ENCODE measurements at regions not wholly inside any gene's neighbourhood (a gene's known extent, or its start where the extent isn't known, plus 50 kb on each side); places are given as distances from the start of the nearest gene placed in this dataset.

- Mint-ChIP-seq H3K36me3 (ENCODE audit: low read depth) (no peaks in the 10 kb centered on the region), H3K27ac (peak overlapping the region; percentile 13), H3K27me3 (ENCODE audit: insufficient read depth) (no peaks in the 10 kb centered on the region), H3K4me1 (peaks cover 25% of the 10 kb centered on the region), H3K9me3 (peaks cover 28% of the 10 kb centered on the region), H3K4me3 (no peak overlapping the region)
- no peak overlapping the region for H3K27ac ChIP-seq (ENCODE audit: low read depth, low read length)
- H3K4me3 ChIP-seq (ENCODE audit: low read length): peak overlapping the region; percentile 19
- peaks cover 34% of the 10 kb centered on the region for H3K9me3 ChIP-seq (ENCODE audit: control insufficient read depth, low read length)
- 84 to 92% methylated on average over 4 of the region's 4 CpGs for WGBS, 2 experiments (ENCODE audit: insufficient coverage in 1 of 2, insufficient read length in 1 of 2)
- TF ChIP-seq, protein P1, sequence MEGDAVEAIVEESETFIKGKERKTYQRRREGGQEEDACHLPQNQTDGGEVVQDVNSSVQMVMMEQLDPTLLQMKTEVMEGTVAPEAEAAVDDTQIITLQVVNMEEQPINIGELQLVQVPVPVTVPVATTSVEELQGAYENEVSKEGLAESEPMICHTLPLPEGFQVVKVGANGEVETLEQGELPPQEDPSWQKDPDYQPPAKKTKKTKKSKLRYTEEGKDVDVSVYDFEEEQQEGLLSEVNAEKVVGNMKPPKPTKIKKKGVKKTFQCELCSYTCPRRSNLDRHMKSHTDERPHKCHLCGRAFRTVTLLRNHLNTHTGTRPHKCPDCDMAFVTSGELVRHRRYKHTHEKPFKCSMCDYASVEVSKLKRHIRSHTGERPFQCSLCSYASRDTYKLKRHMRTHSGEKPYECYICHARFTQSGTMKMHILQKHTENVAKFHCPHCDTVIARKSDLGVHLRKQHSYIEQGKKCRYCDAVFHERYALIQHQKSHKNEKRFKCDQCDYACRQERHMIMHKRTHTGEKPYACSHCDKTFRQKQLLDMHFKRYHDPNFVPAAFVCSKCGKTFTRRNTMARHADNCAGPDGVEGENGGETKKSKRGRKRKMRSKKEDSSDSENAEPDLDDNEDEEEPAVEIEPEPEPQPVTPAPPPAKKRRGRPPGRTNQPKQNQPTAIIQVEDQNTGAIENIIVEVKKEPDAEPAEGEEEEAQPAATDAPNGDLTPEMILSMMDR (conservative IDR thresholded peaks at IDR 0.05): no peak
- no peaks in the 10 kb centered on the region for H3K36me3 ChIP-seq (ENCODE audit: control insufficient read depth, insufficient read depth, low read length)
- no peak for DNase-seq
- peaks cover 12% of the 10 kb centered on the region for H3K4me1 ChIP-seq (ENCODE audit: control insufficient read depth, insufficient read depth, low read length)
- no peak overlapping the region for H3K9ac ChIP-seq (ENCODE audit: extremely low read depth, low read length, poor library complexity, severe bottlenecking)
- no peaks in the 10 kb centered on the region for H3K27me3 ChIP-seq (ENCODE audit: control insufficient read depth, insufficient read depth, low read length, poor library complexity, severe bottlenecking)
Observed at GRCh38 chr10:52967806-52968795, 195.5 kb upstream of the MBL2 start.

DNA sequence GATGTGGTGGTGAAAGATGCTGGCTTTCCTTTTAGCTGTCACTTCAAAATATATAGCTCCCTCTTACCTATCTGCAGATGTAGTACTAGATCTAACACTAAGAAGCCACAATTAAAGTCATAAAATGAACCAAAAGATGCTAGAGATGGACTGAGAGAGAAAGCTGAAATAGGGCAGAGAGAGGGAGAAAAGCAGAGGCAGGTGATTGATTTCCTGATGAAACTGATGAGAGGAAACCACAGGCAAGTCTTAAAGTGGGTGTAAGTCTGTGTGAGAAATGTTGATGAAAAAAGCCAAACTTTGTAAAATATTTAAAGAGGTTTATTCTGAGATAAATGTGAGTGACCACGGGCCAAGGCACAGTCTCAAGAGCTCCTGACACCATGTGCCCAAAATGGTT, 194.3 kb upstream of the MBL2 start:
- peaks cover 12% of the 10 kb centered on the region for H3K4me1 ChIP-seq (ENCODE audit: control insufficient read depth, insufficient read depth, low read length)
- Mint-ChIP-seq H3K4me3 (no peak overlapping the region), H3K27me3 (ENCODE audit: insufficient read depth) (no peaks in the 10 kb centered on the region), H3K9me3 (peaks cover 18% of the 10 kb centered on the region), H3K27ac (no peak overlapping the region), H3K4me1 (peaks cover 25% of the 10 kb centered on the region), H3K36me3 (ENCODE audit: low read depth) (no peaks in the 10 kb centered on the region)
- H3K27ac ChIP-seq (ENCODE audit: low read depth, low read length): no peak overlapping the region
- H3K27me3 ChIP-seq (ENCODE audit: control insufficient read depth, insufficient read depth, low read length, poor library complexity, severe bottlenecking): no peaks in the 10 kb centered on the region
- H3K9ac ChIP-seq (ENCODE audit: extremely low read depth, low read length, poor library complexity, severe bottlenecking): no peak overlapping the region
- H3K4me3 ChIP-seq (ENCODE audit: low read length): no peak overlapping the region
- TF ChIP-seq, protein P1 (conservative IDR thresholded peaks at IDR 0.05): no peak
- peaks cover 22% of the 10 kb centered on the region for H3K9me3 ChIP-seq (ENCODE audit: control insufficient read depth, low read length)
- no peak for DNase-seq
- 100% methylated on average over 1 of the region's 1 CpG for WGBS, 2 experiments (ENCODE audit: insufficient coverage in 1 of 2, insufficient read length in 1 of 2)
- no peaks in the 10 kb centered on the region for H3K36me3 ChIP-seq (ENCODE audit: control insufficient read depth, insufficient read depth, low read length)

GRCh38 chr10:52965938-52966401, 193.4 kb upstream of the MBL2 start:
- peaks cover 13% of the 10 kb centered on the region for H3K9me3 ChIP-seq (ENCODE audit: control insufficient read depth, low read length)
- WGBS, 2 experiments (ENCODE audit: insufficient coverage in 1 of 2, insufficient read length in 1 of 2): 48 to 61% methylated on average over 6 of the region's 6 CpGs
- H3K4me1 ChIP-seq (ENCODE audit: control insufficient read depth, insufficient read depth, low read length): peaks cover 12% of the 10 kb centered on the region
- DNase-seq: no peak
- Mint-ChIP-seq H3K27ac (no peak overlapping the region), H3K36me3 (ENCODE audit: low read depth) (no peaks in the 10 kb centered on the region), H3K4me1 (peaks cover 25% of the 10 kb centered on the region), H3K9me3 (peaks cover 10% of the 10 kb centered on the region), H3K27me3 (ENCODE audit: insufficient read depth) (no peaks in the 10 kb centered on the region), H3K4me3 (no peak overlapping the region)
- H3K4me3 ChIP-seq (ENCODE audit: low read length): no peak overlapping the region
- TF ChIP-seq, protein P1 (conservative IDR thresholded peaks at IDR 0.05): no peak
- no peaks in the 10 kb centered on the region for H3K27me3 ChIP-seq (ENCODE audit: control insufficient read depth, insufficient read depth, low read length, poor library complexity, severe bottlenecking)
- no peak overlapping the region for H3K9ac ChIP-seq (ENCODE audit: extremely low read depth, low read length, poor library complexity, severe bottlenecking)
- no peaks in the 10 kb centered on the region for H3K36me3 ChIP-seq (ENCODE audit: control insufficient read depth, insufficient read depth, low read length)
- H3K27ac ChIP-seq (ENCODE audit: low read depth, low read length): no peak overlapping the region

All from endodermal cell (in vitro differentiated cells).